Hepatocyte (in vitro differentiated cells): ENCODE measurements at regions not wholly inside any gene's neighbourhood (a gene's known extent, or its start where the extent isn't known, plus 50 kb on each side); places are given as distances from the start of the nearest gene placed in this dataset.

Source experiments
- DNase-seq: peaks from one replicate; pipeline ENCODE4 v3.0.0-alpha.2; 2016; ENCODE audit warnings: low spot score
- H2AFZ ChIP-seq: fragments of 200-600 bp; sonication (generic); 2 replicates; pipeline ENCODE4 v1.6.0; 2016; ENCODE audit warnings: antibody characterized with exemption, mild to moderate bottlenecking
- H3K27ac ChIP-seq: fragments of 200-600 bp; sonication (generic); 2 replicates; pipeline ENCODE4 v1.5.1; 2016; ENCODE audit warnings: mild to moderate bottlenecking
- H3K27me3 ChIP-seq: fragments of 200-600 bp; sonication (generic); 2 replicates; pipeline ENCODE4 v1.6.1; 2016
- H3K36me3 ChIP-seq: fragments of 200-600 bp; sonication (generic); replicated peaks from 2 replicates; pipeline ENCODE4 v1.5.1; 2016; ENCODE audit warnings: low read depth; ENCODE audit not compliant: insufficient read depth
- H3K4me1 ChIP-seq: fragments of 200-600 bp; sonication (generic); 2 replicates; pipeline ENCODE4 v1.5.1; 2016; ENCODE audit warnings: mild to moderate bottlenecking, moderate library complexity; ENCODE audit not compliant: insufficient read depth
- H3K4me2 ChIP-seq: fragments of 200-600 bp; sonication (generic); 2 replicates; pipeline ENCODE4 v1.6.0; 2016
- H3K4me3 ChIP-seq: fragments of 200-600 bp; sonication (generic); 2 replicates; pipeline ENCODE4 v1.5.1; 2016; ENCODE audit warnings: mild to moderate bottlenecking
- H3K79me2 ChIP-seq: fragments of 200-600 bp; sonication (generic); 2 replicates; pipeline ENCODE4 v1.6.0; 2017; ENCODE audit warnings: mild to moderate bottlenecking
- H3K9me2 ChIP-seq: fragments of 200-600 bp; sonication (generic); replicated peaks from 2 replicates; pipeline ENCODE4 v1.6.0; 2017; ENCODE audit warnings: mild to moderate bottlenecking; ENCODE audit not compliant: insufficient read depth
- H3K9me3 ChIP-seq: fragments of 200-600 bp; sonication (generic); 2 replicates; pipeline ENCODE4 v1.5.1; 2016; ENCODE audit warnings: low read depth, mild to moderate bottlenecking
- H4K20me1 ChIP-seq: fragments of 200-600 bp; sonication (generic); 2 replicates; pipeline ENCODE4 v1.6.0; 2016; ENCODE audit warnings: mild to moderate bottlenecking; ENCODE audit not compliant: insufficient read depth, poor library complexity, severe bottlenecking
- EZH2 ChIP-seq: fragments of 200-600 bp; sonication (generic); IDR thresholded peaks from 2 replicates; pipeline ENCODE4 v1.6.1; 2016; ENCODE audit warnings: antibody characterized with exemption, mild to moderate bottlenecking, borderline replicate concordance
- EZH2phosphoT487 ChIP-seq: fragments of 200-600 bp; sonication (generic); IDR thresholded peaks from one replicate; pipeline ENCODE4 v1.6.1; 2018; ENCODE audit warnings: antibody characterized with exemption, mild to moderate bottlenecking, low read depth, moderate library complexity; ENCODE audit not compliant: unreplicated experiment, severe bottlenecking
- WGBS: methylation state at CpG from one replicate; pipeline ENCODE4 v1.1.6; 2016; ENCODE audit warnings: low lambda C conversion rate; ENCODE audit errors: missing lambda C conversion rate; 5-methylcytosine and 5-hydroxymethylcytosine counted together
- TF ChIP-seq, protein P1 (sequence below): fragments of 200-600 bp; sonication (generic); IDR thresholded peaks from 2 replicates; pipeline ENCODE4 v1.5.1; 2016; ENCODE audit warnings: antibody characterized with exemption, mild to moderate bottlenecking; ENCODE audit not compliant: poor library complexity

- H3K4me3 ChIP-seq, result no peak overlapping the region
- H3K4me2 ChIP-seq, result no peak overlapping the region
- no peak overlapping the region for H2AFZ ChIP-seq
- no peaks in the 10 kb centered on the region for H3K79me2 ChIP-seq
- TF ChIP-seq EZH2, result no peak
- TF ChIP-seq, protein P1, sequence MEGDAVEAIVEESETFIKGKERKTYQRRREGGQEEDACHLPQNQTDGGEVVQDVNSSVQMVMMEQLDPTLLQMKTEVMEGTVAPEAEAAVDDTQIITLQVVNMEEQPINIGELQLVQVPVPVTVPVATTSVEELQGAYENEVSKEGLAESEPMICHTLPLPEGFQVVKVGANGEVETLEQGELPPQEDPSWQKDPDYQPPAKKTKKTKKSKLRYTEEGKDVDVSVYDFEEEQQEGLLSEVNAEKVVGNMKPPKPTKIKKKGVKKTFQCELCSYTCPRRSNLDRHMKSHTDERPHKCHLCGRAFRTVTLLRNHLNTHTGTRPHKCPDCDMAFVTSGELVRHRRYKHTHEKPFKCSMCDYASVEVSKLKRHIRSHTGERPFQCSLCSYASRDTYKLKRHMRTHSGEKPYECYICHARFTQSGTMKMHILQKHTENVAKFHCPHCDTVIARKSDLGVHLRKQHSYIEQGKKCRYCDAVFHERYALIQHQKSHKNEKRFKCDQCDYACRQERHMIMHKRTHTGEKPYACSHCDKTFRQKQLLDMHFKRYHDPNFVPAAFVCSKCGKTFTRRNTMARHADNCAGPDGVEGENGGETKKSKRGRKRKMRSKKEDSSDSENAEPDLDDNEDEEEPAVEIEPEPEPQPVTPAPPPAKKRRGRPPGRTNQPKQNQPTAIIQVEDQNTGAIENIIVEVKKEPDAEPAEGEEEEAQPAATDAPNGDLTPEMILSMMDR, result no peak
- TF ChIP-seq EZH2phosphoT487, result no peak
- no peak overlapping the region for H3K27ac ChIP-seq
- H3K9me3 ChIP-seq, result no peaks in the 10 kb centered on the region
- H3K4me1 ChIP-seq, result no peaks in the 10 kb centered on the region
- no peaks in the 10 kb centered on the region for H3K36me3 ChIP-seq
- H4K20me1 ChIP-seq, result no peaks in the 10 kb centered on the region
- H3K27me3 ChIP-seq, result no peaks in the 10 kb centered on the region
- no peak for DNase-seq
- 93% methylated on average over 3 of the region's 3 CpGs for WGBS
- no peaks in the 10 kb centered on the region for H3K9me2 ChIP-seq
These were observed 1239.3 kb upstream of the FAM98A start for GRCh38 chr2:34838408-34838807.

DNA sequence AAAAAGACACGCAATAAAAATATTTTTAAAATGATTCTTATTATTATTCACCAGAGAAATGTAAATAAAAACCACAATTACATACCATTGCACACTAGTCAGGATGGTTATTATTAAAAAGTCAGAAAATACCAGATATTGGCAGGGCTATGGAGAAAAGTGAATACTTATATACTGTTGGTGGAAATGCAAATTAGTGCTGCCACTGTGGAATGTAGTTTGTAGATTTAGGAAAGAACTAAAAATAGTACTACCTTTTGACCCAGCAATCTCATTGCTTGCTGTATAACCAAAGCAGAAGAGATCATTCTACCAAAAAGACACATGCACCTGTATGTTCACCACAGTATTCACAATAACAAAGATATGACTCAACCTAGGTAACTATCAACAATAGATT lies 1237.3 kb upstream of the FAM98A start:
- no peak for TF ChIP-seq EZH2phosphoT487
- no peaks in the 10 kb centered on the region for H3K9me3 ChIP-seq
- no peak overlapping the region for H3K27ac ChIP-seq
- WGBS, result 60% methylated on average over 1 of the region's 1 CpG
- no peaks in the 10 kb centered on the region for H3K9me2 ChIP-seq
- no peaks in the 10 kb centered on the region for H3K36me3 ChIP-seq
- DNase-seq, result no peak
- H3K4me3 ChIP-seq, result no peak overlapping the region
- H3K4me2 ChIP-seq, result no peak overlapping the region
- H3K27me3 ChIP-seq, result no peaks in the 10 kb centered on the region
- H3K4me1 ChIP-seq, result no peaks in the 10 kb centered on the region
- H3K79me2 ChIP-seq, result no peaks in the 10 kb centered on the region
- no peaks in the 10 kb centered on the region for H4K20me1 ChIP-seq
- H2AFZ ChIP-seq, result no peak overlapping the region

GRCh38 chr2:34831096-34831495 lies 1232.0 kb upstream of the FAM98A start:
- Histone ChIP-seq H3K9me3 (no peaks in the 10 kb centered on the region), H3K4me1 (no peaks in the 10 kb centered on the region), H3K9me2 (no peaks in the 10 kb centered on the region), H3K79me2 (no peaks in the 10 kb centered on the region), H3K36me3 (no peaks in the 10 kb centered on the region), H3K4me2 (no peak overlapping the region), H4K20me1 (no peaks in the 10 kb centered on the region), H2AFZ (no peak overlapping the region), H3K27ac (no peak overlapping the region), H3K27me3 (no peaks in the 10 kb centered on the region), H3K4me3 (no peak overlapping the region)
- DNase-seq, result no peak
- TF ChIP-seq, protein P1, result no peak
- TF ChIP-seq EZH2phosphoT487 (no peak), EZH2 (no peak)
- 84% methylated on average over 4 of the region's 4 CpGs for WGBS

DNA sequence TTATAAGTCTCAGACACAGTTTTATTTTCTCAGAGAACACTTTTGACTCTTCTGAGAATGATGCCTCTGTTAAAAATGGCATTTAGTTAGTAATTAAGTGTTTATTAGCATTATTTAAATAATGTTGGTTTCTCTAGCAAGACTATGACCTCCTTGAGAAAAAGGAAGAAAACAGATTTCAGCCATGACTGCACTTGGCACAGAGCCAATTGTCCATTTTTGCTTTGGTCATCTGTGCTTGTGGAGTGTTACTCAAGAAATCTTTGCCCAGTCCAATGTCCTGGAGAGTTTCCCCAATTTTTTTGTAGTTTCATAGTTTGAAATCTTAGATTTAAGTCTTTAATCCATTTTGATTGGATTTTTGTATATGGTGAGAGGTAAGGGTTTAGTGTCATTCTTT lies 1229.4 kb upstream of the FAM98A start:
- Histone ChIP-seq H3K36me3 (no peaks in the 10 kb centered on the region), H3K9me3 (no peaks in the 10 kb centered on the region), H3K9me2 (no peaks in the 10 kb centered on the region), H2AFZ (no peak overlapping the region), H3K4me2 (no peak overlapping the region), H3K27me3 (no peaks in the 10 kb centered on the region), H3K27ac (no peak overlapping the region), H3K79me2 (no peaks in the 10 kb centered on the region), H3K4me1 (no peaks in the 10 kb centered on the region), H4K20me1 (no peaks in the 10 kb centered on the region), H3K4me3 (no peak overlapping the region)
- TF ChIP-seq EZH2 (no peak), EZH2phosphoT487 (no peak)
- TF ChIP-seq, protein P1, result no peak
- DNase-seq, result no peak
